SK-N-MC (cell line): ENCODE measurements at regions not wholly inside any gene's neighbourhood (a gene's known extent, or its start where the extent isn't known, plus 50 kb on each side); places are given as distances from the start of the nearest gene placed in this dataset.

Experiments
- DNase-seq: peaks from one replicate; pipeline ENCODE4 v3.0.0-alpha.2; 2011; ENCODE audit warnings: low read depth, low spot score
- H3K27ac ChIP-seq: fragments of 200-600 bp; sonication (generic); 2 replicates; pipeline ENCODE4 v1.5.1; 2016; ENCODE audit warnings: mixed run types
- H3K36me3 ChIP-seq: fragments of 200-600 bp; sonication (generic); 2 replicates; pipeline ENCODE4 v1.6.1; 2017; ENCODE audit warnings: antibody characterized with exemption, low read length, mixed read lengths; ENCODE audit not compliant: insufficient read depth
- H3K4me3 ChIP-seq: fragments of 200-600 bp; sonication (generic); 2 replicates; pipeline ENCODE4 v1.5.1; 2016
- H3K9ac ChIP-seq: fragments of 200-600 bp; sonication (generic); 2 replicates; pipeline ENCODE4 v1.8.0; 2017; ENCODE audit warnings: mixed run types, mixed read lengths; ENCODE audit not compliant: insufficient read length
- H3K9me3 ChIP-seq: fragments of 200-600 bp; sonication (generic); 2 replicates; pipeline ENCODE4 v1.6.1; 2017; ENCODE audit warnings: low read depth, mild to moderate bottlenecking, antibody characterized with exemption, low read length, moderate library complexity, mixed read lengths
- EZH2 ChIP-seq: fragments of 200-600 bp; sonication (generic); IDR thresholded peaks from one replicate; pipeline ENCODE4 v1.6.1; 2017; ENCODE audit warnings: antibody characterized with exemption
- FOXP2 ChIP-seq: optimal IDR thresholded peaks from 2 replicates; pipeline ENCODE3; 2011; ENCODE audit warnings: mild to moderate bottlenecking, moderate library complexity; ENCODE audit not compliant: insufficient read depth; ENCODE audit errors: extremely low read length, control extremely low read depth
- POLR2AphosphoS5 ChIP-seq: IDR thresholded peaks from 2 replicates; pipeline ENCODE4 v1.6.1; 2012; ENCODE audit warnings: mild to moderate bottlenecking, low read depth, low read length, borderline replicate concordance

- no peak overlapping the region for H3K9ac ChIP-seq
- no peak for DNase-seq
- no peaks in the 10 kb centered on the region for H3K36me3 ChIP-seq
- H3K27ac ChIP-seq, result no peak overlapping the region
- TF ChIP-seq POLR2AphosphoS5 (no peak), FOXP2 (no peak)
- H3K9me3 ChIP-seq, result no peaks in the 10 kb centered on the region
- H3K4me3 ChIP-seq, result no peak overlapping the region
These were observed 64.0 kb downstream of the BMP2 start for GRCh38 chr20:6831461-6831860.

- H3K4me3 ChIP-seq, result no peak overlapping the region
- no peak overlapping the region for H3K27ac ChIP-seq
- no peak overlapping the region for H3K9ac ChIP-seq
- no peaks in the 10 kb centered on the region for H3K36me3 ChIP-seq
- no peaks in the 10 kb centered on the region for H3K9me3 ChIP-seq
- TF ChIP-seq FOXP2 (no peak), EZH2 (no peak), POLR2AphosphoS5 (no peak)
- no peak for DNase-seq
These were observed 65.3 kb downstream of the BMP2 start for GRCh38 chr20:6832811-6833210.

DNA sequence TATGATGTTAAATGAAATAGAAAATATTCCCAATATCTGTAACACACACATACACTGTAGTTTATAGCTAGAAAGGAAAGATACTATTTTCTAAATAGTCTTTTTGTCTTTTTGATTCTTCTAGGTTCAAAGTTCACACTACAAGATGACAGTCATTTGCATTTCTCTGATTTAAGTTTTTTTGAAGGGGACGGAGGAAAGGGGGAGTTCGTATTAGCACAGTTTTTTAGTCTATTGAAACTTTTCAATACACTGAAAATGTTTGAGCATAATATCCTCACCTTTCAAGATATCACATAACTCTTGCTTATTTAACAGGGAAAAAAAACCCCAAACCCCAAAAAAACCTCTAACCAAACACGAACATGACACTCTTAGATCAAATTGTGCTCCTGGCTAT lies 68.1 kb downstream of the BMP2 start:
- no peak overlapping the region for H3K27ac ChIP-seq
- TF ChIP-seq EZH2 (no peak), FOXP2 (no peak), POLR2AphosphoS5 (no peak)
- no peak overlapping the region for H3K9ac ChIP-seq
- no peaks in the 10 kb centered on the region for H3K36me3 ChIP-seq
- H3K4me3 ChIP-seq, result no peak overlapping the region
- no peak for DNase-seq
- H3K9me3 ChIP-seq, result no peaks in the 10 kb centered on the region

- no peak for TF ChIP-seq EZH2
- no peak for TF ChIP-seq FOXP2
- TF ChIP-seq POLR2AphosphoS5, result no peak
- Histone ChIP-seq H3K4me3 (no peak overlapping the region), H3K36me3 (no peaks in the 10 kb centered on the region), H3K27ac (no peak overlapping the region), H3K9me3 (no peaks in the 10 kb centered on the region), H3K9ac (no peak overlapping the region)
- DNase-seq, result no peak
These were observed 69.4 kb downstream of the BMP2 start for GRCh38 chr20:6836821-6837374.

GRCh38 chr20:6837730-6838129 lies 70.2 kb downstream of the BMP2 start:
- Histone ChIP-seq H3K9me3 (no peaks in the 10 kb centered on the region), H3K27ac (no peak overlapping the region), H3K36me3 (no peaks in the 10 kb centered on the region), H3K9ac (no peak overlapping the region), H3K4me3 (no peak overlapping the region)
- no peak for DNase-seq
- TF ChIP-seq EZH2, result no peak
- no peak for TF ChIP-seq FOXP2
- no peak for TF ChIP-seq POLR2AphosphoS5

- no peak for DNase-seq
- no peak overlapping the region for H3K9ac ChIP-seq
- no peaks in the 10 kb centered on the region for H3K9me3 ChIP-seq
- no peaks in the 10 kb centered on the region for H3K36me3 ChIP-seq
- no peak for TF ChIP-seq EZH2
- no peak for TF ChIP-seq POLR2AphosphoS5
- no peak for TF ChIP-seq FOXP2
- no peak overlapping the region for H3K4me3 ChIP-seq
- H3K27ac ChIP-seq, result no peak overlapping the region
These were observed 70.8 kb downstream of the BMP2 start for GRCh38 chr20:6838181-6838826.

- Histone ChIP-seq H3K9ac (no peak overlapping the region), H3K9me3 (no peaks in the 10 kb centered on the region), H3K27ac (no peak overlapping the region), H3K4me3 (no peak overlapping the region), H3K36me3 (no peaks in the 10 kb centered on the region)
- TF ChIP-seq POLR2AphosphoS5 (no peak), FOXP2 (no peak), EZH2 (no peak)
- DNase-seq, result no peak
These were observed 73.6 kb downstream of the BMP2 start for GRCh38 chr20:6841128-6841527.

DNA sequence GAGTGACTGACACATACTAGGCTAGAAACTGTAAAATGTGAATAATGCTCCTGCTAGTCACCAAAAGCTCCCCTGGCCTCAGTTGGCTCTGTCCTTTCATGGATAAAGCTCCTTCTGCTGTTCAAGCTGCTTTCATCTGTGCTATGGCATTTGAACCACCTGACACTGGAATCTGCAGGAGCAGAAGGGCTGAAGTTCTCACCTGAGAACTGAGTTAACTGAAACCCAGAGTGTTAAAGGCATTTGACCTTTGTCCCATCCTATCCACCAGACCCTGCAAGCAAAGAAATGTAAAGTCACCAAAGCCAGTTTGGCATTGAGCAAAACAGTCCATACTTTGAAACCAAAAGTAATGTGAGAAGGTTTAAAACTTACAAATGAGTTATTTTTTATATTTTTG lies 77.7 kb downstream of the BMP2 start:
- no peak for DNase-seq
- Histone ChIP-seq H3K27ac (no peak overlapping the region), H3K4me3 (no peak overlapping the region), H3K9ac (no peak overlapping the region), H3K9me3 (no peaks in the 10 kb centered on the region), H3K36me3 (no peaks in the 10 kb centered on the region)
- TF ChIP-seq POLR2AphosphoS5 (no peak), EZH2 (no peak), FOXP2 (no peak)

DNA sequence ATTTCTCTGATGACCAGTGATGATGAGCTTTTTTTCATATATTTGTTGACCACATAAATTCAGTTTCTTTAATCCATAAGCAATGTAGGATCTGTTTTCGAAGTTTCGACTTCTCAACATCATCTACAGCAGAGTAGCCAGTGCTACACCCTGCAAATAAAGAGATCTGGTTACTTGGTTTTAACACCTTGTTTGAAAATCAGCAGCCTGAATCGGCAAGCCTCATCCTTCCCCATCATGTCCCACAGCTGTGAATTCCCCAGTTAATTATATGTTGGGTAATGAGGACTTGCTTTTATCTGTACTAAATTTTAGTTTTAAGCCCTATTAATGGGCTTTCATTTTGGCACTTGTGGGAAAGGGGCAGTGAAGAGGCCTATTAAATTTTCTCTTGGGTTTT lies 80.6 kb downstream of the BMP2 start:
- H3K4me3 ChIP-seq, result no peak overlapping the region
- no peak overlapping the region for H3K27ac ChIP-seq
- no peak for DNase-seq
- no peak for TF ChIP-seq FOXP2
- TF ChIP-seq EZH2, result no peak
- no peak for TF ChIP-seq POLR2AphosphoS5
- H3K36me3 ChIP-seq, result no peaks in the 10 kb centered on the region
- no peak overlapping the region for H3K9ac ChIP-seq
- no peaks in the 10 kb centered on the region for H3K9me3 ChIP-seq
